ENCODE measurements at regions not wholly inside any gene's neighbourhood (a gene's known extent, or its start where the extent isn't known, plus 50 kb on each side); places are given as distances from the start of the nearest gene placed in this dataset.
"Not testable (repeated sequence)": the region's sequence is repeated elsewhere in the genome, so short reads cannot be mapped to it uniquely, and the experiment has no call there.

DNA sequence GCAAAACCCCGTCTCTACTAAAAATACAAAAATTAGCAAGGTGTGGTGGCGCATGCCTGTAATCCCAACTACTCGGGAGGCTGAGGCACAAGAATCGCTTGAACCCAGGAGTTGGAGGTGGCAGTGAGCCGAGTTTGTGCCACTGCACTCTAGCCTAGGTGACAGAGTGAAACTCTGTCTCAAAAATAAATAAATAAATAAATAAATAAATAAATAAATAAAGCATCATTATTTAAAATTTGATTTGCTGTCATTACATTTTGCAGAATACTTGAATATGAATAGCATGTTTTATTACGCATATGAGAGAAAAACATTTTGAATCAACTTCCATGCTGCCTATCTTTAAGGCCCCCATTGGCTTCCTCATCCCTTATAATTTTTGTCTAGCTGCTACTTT lies 53.4 kb upstream of the MED14 start:
- DNase-seq, result not testable (repeated sequence)

DNA sequence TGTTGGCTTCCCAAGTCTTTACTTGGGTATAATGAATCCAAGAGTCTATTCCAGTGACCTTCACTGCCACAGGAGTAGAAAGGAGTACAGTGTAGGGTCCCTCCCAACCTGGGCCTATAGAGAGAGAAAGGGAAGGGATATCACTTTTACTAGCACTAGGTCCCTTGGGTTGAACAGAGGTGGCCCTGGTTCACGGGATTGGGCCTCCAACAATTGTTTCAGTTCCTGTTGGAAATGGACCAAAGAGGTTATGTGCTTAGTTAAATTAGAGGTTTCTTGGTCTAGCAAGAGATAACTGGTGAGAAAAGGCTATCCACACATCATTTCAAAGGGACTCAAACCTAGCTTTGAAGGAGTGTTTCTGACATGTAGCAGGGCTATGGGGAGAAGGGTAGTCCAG lies 57.1 kb upstream of the MED14 start:
- DNase-seq, result no peak

DNA sequence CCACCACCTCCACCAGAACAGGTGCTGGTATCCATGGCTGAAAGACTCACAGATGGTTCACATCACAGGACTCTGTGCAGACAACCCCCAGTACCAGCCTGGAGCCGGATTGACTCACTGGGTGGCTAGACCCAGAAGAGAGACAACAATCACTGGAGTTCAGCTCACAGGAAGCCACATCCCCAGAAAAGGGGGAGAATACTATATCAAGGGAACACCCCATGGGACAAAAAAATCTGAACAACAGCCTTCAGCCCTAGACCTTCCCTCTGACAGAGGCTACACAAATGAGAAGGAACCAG lies 59.4 kb upstream of the MED14 start:
- DNase-seq, result not testable (repeated sequence)

DNA sequence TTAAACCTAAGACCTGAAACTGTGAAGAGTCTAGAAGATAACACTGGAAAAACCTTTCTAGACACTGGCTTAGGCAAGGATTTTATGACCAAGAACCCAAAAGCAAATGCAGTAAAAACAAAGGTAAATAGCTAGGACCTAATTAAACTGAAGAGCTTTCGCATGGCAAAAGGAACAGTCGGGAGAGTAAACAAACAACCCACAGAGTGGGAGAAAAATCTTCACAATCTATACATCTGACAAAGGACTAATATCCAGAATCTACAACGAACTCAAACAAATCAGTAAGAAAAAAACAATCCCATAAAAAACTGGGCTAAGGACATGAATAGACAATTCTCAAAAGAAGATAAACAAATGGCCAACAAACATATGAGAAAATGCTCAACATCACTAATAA lies 64.4 kb upstream of the MED14 start:
- DNase-seq, result not testable (repeated sequence)

DNA sequence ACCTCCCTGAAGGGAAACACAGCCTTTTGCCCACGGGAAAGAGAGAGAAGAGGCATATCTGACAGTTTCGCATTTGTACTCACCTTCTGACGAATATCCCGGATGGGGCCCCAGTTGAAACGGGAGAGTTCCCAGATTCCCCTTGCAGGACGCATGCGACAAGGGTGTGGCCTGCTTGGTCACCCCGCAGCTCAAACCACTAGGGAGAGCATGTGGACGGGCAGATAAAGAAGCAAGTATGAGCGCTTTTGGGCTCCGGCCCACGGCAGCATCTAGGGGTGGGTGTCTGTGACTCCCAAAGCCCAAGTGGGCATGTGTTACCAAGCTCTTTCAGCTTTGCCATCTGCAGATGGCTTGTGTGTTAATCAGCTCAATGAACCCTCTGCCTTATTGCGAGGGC lies 70.1 kb upstream of the MED14 start:
- no peak for DNase-seq

DNA sequence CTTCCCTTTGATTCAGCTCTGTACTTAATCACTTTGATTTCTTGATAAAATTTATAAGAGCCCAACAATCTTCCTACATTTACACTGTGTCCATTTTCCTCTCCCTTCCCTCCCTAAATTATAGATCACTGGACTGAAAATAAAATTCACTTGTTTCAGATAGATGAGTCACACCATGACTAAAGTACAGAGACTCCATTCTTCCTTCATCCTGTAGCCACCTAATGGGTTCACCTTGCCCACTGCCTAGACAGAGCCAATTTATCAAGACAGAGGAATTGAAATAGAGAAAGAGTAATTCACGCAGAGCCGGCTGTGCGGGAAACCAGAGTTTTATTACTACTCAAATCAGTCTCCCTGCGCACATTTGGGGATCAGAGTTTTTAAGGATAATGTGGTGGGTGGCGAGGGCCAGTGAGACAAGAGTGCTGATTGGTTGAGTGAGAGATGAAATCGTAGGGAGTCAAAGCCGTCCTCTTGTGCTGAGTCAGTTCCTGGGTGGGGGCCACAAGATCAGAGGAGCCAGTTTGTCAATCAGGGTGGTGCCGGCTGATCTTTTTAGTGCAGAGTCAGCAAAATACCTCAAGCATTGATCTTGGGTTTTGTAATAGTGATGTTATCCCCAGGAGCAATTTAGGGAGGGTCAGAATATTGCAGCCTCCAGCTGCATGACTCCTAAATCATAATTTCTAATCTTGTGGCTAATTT lies 71.3 kb upstream of the MED14 start:
- no peak for DNase-seq

DNA sequence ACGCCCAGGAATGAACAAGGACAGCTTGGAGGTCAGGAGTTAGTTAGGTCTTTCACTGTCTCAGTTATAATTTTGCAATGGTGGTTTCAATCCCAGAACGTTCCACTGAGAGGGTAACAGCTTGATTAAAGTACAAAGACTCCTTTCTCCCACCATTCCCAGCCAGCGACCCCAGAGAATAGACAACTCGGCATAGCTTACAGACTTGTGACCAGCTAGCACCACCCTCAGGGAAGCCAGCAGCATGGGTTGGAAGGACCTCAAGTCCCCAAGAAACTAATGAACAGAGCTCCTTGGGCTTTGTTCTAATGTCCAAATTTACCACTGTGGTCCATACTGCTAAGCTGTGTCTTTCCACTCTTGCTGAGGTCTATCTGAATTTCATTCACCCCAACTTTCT lies 72.0 kb upstream of the MED14 start:
- no peak for DNase-seq

DNA sequence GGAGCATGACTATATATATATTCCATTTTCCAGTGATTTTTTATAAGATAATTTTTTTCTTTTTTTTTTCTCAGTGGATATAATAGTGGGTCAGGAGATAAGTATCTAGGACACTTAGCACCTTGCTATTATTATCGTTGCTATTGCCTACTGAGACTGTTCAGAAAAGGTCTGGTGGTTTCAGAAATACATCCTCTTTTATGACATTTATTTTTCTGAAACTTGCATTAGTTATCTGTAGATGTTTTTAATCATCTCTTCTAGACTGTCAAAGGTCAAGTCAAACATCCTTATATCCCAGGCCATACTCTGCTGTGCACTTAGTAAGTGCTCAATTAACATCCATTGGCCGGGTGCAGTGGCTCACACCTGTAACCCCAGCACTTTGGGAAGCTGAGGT lies 72.9 kb upstream of the MED14 start:
- no peak for DNase-seq

DNA sequence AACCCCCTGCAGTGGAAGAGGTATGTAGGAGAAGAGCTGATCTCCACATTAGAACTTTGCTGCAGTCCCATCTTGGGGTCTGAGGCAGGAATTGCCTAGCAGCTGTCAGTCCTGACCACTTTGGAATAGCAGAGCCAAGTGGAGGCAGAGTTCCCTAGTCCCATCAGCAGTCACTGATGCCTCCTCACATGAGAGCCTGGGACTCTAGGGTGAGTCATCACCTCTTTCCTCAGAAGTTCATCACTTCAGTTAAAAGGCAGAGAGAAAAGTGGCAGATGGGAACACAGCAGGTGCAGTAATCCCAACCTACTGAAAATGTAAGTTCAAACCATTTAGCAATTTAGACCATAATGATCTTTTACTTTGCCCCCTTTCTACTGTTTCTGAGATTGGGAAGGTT lies 73.9 kb upstream of the MED14 start:
- DNase-seq, result no peak

DNA sequence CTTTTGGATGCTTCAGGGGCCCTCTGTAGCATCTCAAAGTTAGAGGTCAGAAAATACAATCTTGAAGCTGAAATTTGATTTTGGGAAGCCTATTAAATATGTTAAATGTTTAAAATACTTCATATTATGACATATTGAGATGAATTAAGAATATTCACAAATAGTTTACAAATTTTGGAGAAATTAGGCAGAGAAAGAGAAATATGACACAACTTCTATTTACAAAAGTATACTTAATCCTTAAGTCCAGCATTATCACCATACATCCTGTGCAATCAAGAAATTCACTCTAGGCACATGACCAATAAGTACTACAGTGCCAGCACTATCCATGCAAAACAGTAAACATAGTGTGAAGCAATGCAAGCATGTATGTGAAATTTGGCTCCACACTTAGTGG lies 79.7 kb upstream of the MED14 start:
- DNase-seq, result not testable (repeated sequence)

DNA sequence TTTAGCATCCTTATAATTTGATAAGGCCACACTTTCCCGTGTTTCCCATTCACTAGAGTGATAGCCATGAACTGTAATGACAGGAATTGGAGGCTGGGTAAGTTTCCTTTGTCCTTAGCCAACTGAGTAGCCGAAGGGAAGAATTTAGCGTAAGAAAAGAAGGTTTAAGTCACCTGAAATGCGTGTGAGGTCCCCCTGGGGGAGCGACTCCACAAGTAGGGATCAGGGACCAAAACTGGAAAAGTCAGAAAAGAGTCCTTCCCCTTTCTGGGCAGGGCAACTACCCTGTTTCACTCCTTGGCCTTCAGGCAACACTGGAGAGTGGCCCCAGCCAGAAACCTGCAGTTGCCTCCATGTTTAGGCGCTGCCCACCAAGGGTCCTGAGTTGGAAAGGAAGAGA lies 81.6 kb upstream of the MED14 start:
- no peak for DNase-seq

DNA sequence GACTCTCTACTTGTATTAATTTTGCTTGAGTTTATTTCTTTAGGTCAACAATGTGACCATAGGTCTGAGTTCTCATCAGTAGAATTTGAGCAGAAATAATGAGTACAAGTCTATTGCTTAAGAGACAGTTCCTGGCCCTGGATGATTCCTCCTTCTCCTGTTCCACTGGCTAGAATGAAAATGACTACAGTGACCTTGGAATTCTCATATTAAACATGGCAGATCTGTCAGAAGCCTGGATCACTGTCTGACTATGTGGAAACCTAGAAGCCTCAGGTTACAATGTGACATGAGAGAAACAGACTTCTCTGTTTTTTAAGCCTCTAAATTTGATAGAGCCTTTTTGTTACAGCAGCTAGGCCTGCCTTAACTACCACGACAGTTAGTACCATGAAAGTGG lies 82.9 kb upstream of the MED14 start:
- no peak for DNase-seq

DNA sequence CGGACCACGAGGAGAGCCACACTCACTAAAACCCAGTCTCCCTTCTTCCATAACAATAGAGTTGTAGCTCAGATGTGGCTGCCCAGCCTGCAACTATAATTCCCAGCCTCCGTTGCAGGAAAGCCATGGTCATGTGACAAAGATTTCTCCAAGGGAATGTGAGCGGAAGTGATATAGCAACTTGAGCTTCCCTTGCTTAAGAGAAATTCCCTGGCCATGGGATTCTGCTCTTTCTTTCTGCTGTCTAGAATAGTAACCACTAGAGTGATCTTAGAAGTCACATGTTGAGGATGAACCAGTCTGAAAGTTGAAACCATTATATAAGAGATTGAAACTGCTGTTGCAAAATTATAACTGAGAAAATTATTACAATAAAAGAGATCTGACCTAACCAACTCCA lies 86.4 kb upstream of the MED14 start:
- no peak for DNase-seq

DNA sequence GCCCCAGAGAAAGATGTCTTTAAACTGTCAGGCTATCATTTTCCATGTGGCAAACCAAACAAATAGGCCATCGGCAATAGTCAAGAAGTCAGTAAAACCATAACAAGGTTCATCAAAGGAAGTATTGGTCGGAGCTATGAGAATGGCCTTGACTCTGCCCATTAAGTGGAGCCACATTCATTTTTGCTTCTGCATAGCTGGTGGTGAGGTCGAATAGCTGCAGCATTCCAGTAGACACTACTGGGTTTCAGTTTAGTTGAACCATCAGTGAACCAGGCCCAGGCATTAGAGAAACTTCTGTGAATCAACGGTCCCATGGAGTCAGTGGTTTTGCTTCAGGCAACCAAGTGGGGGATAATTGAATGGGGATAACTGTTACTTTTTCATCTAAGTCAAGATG lies 92.0 kb upstream of the MED14 start:
- DNase-seq, result no peak

DNA sequence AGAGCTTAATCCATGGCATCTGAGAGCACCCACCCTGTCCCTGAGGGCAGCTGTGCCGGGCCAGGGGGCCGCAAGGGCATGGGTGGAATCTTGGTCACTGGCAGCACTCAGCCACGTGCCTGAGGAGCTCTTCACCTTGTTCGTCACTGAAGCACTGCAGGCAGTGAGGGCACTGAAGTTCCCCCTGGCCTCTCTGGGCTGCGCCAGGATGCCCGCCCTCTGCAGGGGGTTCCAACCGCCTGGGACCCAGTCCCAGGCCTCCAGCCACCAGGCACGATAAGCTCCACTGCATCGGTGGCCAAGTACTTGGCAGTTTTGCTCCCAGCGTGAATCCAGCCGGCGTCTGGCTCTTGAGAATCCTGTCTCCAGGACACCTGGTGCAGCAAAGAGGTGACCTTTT lies 96.4 kb upstream of the MED14 start:
- DNase-seq, result no peak

DNA sequence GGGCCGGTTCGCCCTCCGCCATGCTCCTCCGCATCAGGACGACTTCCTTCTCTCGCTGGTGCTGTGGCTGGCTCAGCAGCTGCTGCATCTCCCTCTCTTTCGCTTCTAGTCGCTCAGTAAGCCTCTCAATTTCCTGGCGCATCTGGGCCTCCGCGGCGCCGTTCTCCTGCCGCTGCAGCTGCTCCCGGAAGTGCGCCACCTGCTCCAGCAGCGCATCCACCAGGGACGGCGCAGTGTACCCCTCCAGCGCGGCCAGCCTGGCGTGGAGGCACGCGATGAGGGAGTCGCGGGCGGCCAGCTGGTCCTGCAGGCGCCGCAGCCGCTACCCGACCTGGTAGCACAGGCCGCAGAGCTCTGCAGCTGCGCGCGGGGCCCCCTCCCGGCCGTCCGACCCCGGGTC lies 97.4 kb upstream of the MED14 start:
- no peak for DNase-seq

DNA sequence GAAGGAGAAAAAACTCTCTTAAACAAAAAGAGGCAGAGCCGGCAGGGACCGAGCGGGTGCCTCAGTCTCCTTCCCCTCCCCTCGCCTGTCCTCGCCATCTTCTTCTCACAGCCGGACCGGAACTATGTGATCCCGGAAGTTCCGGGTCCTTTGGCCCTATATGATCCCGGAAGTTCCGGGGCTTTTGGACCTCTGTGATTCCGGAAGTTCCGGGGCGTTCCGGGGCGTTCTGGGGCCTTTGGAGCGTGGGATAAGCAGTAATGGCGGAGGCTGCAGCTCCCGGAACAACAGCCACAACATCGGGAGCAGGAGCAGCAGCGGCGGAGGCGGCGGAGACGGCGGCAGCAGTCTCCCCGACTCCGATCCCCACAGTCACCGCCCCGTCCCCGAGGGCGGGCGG lies 98.9 kb upstream of the MED14 start:
- DNase-seq, result no peak

DNA sequence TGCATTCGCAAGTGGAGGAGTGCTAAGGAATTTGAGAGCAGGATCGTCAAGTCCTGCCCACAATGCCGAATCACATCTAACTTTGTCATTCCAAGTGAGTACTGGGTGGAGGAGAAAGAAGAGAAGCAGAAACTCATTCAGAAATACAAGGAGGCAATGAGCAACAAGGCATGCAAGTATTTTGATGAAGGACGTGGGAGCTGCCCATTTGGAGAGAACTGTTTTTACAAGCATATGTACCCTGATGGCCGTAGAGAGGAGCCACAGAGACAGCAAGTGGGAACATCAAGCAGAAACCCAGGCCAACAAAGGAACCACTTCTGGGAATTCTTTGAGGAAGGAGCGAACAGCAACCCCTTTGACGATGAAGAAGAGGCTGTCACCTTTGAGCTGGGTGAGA lies 100.2 kb upstream of the MED14 start:
- no peak for DNase-seq

DNA sequence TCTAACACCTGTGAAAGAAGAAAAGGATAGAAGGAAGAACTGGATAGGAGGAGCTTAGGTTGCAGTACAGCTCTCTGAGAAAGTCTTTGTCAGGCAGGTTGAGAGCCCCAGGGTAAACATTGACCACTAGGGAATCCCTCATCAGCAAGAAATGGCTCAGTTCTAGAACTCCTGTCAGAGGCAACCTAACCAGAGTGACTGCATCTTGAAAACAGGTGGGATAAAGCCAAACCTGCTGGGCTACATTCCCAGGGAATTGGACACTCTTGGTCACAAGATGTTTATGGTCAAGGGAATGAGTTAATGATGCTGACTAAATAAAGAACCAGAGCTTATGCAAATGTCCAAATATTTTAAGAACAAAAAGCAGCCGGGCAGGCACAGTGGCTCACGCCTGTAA lies 108.3 kb upstream of the MED14 start:
- DNase-seq, result no peak

DNA sequence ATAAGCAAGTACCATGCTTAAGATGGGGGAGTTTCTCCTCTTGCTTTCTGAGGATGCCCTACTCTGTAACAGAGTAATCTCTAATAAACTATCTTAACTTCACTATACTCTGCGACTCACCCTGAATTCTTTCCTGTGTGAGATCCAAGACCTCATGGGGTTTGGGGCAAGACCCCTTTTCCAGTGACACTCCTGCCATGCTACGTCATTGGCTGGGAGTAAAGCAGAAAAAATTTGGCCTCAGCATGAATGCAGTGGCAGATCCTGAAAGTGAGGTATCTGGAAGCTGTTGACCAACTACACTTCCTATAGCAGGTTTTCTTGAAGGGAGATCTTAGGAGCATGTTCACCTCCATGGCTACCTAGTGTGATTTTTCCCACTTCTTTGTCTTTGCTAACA lies 109.1 kb upstream of the MED14 start:
- DNase-seq, result no peak

DNA sequence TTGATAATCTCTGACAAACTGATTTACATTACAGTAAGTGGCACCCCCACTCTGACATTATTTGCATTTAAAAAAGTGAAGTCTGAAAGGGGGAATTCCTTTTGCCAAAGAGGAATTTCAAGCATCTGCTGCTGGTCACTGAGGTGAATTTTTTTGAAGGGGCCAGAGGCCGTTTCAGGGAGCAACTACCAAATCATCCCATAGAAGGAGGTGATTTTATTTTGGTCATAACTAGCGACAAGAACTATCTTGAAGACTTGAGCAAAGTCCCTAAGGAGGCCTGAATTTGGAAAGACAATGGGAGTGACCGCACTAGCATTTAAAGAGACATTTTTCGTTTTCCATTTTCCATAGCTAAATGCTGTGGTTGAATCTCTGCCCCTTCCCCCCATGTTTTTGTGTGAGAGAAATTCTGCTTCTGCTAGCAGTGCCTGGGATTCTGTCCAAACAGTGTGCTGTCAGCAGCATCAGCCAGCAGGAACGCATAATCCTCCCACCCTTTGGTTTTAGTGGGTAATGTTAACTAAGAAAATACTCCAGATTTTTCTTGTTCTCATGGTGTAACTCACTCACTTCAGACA lies 110.1 kb upstream of the MED14 start:
- DNase-seq, result no peak

DNA sequence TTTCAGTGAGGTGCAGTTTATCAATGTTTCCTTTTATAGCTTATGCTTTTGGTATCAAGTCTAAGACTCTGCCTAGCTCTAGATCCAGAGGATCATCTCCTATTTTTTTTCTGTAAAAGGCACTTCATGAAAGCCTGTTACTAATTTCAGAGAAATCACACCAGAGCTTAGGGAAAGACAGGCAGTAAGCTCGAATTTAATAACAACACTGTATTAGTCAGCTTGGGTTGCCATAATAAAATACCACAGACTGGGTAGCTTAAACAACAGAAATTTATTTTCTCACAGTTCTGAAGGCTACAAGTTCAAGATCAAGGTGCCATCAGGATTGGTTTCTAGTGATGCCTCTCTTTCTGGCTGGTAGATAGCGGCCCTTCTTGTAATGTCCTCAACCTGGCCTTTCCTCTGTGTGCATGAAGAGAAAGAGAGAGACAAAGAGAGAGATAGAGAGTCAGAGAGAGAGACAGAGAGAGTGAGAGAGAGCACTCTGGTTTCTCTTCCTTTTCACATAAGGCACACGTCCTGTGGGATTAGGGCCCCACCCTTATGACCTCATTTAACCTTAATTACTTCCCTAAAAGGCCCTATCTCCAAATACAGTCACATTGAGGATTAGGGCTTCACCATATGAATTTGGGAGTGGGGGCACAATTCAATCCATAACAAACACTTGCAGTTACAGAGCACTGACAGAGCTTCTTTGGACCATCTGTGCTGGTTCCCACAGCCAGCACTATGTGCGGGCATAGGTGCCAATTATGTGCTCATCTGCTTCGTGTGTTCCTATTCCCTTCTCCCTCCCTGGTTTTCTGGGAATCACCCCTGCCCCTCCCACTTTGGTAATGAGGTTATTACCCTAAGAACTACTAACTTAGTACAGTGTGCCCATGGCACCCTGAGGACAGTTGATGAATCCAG lies 114.8 kb upstream of the MED14 start:
- DNase-seq, result no peak

DNA sequence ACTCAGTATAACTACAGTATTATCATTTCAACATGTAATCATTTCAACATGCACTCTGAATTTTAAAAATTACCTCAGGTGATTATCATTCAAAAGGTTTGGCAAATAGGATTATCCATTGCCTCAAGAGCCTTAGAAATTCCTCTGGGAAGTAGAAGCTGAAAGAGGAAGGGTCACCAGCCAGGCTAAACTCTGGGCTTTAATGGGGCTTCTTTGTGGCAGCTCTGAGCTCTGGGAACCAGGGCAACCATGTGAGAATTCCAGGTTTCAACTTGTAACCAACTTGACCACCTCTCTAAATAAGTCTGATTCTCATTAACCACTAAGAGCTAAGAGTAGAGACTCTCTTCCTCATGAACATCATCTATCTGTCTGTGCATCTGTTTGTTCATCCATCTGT lies 117.2 kb upstream of the MED14 start:
- DNase-seq, result no peak

DNA sequence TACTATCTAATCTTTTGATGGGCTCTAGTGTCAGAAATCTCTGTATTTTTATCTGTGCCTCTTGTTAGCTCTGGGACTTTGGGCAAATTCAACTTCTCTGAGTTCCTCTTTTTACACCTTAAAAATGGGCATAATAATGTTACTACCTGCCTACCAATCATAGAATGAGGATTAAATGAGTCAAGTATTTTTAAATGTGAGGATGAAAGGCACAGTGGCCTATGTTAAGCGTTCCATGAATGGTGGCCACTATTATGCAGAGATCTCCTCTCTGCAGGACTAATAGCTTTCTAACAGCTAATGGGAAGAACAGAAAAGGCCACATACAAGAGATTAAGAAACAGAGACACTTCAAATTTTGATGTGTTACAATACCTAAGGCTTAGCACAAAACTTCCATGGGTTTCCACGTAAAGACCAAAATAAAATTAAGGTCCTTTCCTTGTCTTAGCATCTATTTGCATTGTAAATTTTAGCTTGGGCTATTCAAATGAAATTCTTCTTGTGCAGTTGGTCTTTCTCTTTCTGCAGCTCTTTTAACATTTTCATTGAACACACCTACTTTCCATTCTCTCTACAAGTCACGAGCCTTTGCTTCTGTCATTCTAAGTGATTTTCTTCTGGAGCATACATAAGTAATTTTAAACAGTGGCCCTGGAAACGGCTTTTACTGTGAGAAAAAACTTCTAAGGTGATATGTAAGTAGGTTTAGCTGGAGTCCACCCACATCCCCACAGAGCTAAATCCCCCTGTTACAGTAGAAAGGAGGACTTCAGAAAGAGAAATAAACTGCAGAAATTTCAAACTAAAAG lies 117.9 kb upstream of the MED14 start:
- no peak for DNase-seq
